NT2/D1 (cell line): ENCODE measurements at regions not wholly inside any gene's neighbourhood (a gene's known extent, or its start where the extent isn't known, plus 50 kb on each side); places are given as distances from the start of the nearest gene placed in this dataset.

Experiments
- SUZ12 ChIP-seq: IDR thresholded peaks from 2 replicates; pipeline ENCODE4 v1.6.1; 2011; ENCODE audit not compliant: insufficient read length, insufficient read depth; ENCODE audit errors: extremely low read depth
- YY1 ChIP-seq: IDR thresholded peaks from 2 replicates; pipeline ENCODE4 v1.6.1; 2011; ENCODE audit not compliant: insufficient read length, insufficient read depth
- ZNF274 ChIP-seq: IDR thresholded peaks from 2 replicates; pipeline ENCODE4 v1.6.1; 2011; ENCODE audit warnings: mild to moderate bottlenecking, low read depth, low read length

- TF ChIP-seq SUZ12 (no peak), YY1 (no peak), ZNF274 (no peak)
Observed at GRCh38 chr3:40770061-40770460, 245.3 kb downstream of the ZNF621 start.
